Activated naive CD4-positive, alpha-beta T cell treated with anti-CD3 and anti-CD28 coated beads, Interleukin-2, amount 10 ng/mL, durations not matched to agents 7 days and 5 days (primary cell): ENCODE measurements at regions not wholly inside any gene's neighbourhood (a gene's known extent, or its start where the extent isn't known, plus 50 kb on each side); places are given as distances from the start of the nearest gene placed in this dataset.

Source experiments
- CTCF ChIA-PET: fragments of 350-600 bp; sonication (Branson Sonifier 250); formaldehyde crosslinking; loops from one replicate; lab custom pipeline; 2021; ENCODE audit warnings: antibody characterized with exemption; lab: Charles Lee
- DNase-seq: peaks from one replicate; pipeline ENCODE4 v3.0.0-alpha.2; 2020
- H3K27ac Mint-ChIP-seq: one replicate; pipeline ENCODE4 v1.8.0; 2021; ENCODE audit warnings: mild to moderate bottlenecking, moderate library complexity, mixed read lengths
- H3K27me3 Mint-ChIP-seq: one replicate; pipeline ENCODE4 v1.8.0; 2021; ENCODE audit warnings: mild to moderate bottlenecking, mixed read lengths
- H3K36me3 Mint-ChIP-seq: one replicate; pipeline ENCODE4 v1.8.0; 2021; ENCODE audit warnings: mixed read lengths
- H3K4me1 Mint-ChIP-seq: one replicate; pipeline ENCODE4 v1.8.0; 2021; ENCODE audit warnings: mixed read lengths
- H3K4me3 Mint-ChIP-seq: one replicate; pipeline ENCODE4 v1.8.0; 2021; ENCODE audit warnings: mild to moderate bottlenecking, moderate library complexity, mixed read lengths
- H3K9me3 Mint-ChIP-seq: one replicate; pipeline ENCODE4 v1.8.0; 2021; ENCODE audit warnings: mixed read lengths

GRCh38 chr2:234670806-234671205, 173.9 kb upstream of the ARL4C start:
- Mint-ChIP-seq H3K4me3 (no peak overlapping the region), H3K27ac (no peak overlapping the region), H3K36me3 (no peaks in the 10 kb centered on the region), H3K9me3 (no peaks in the 10 kb centered on the region), H3K27me3 (peaks cover 10% of the 10 kb centered on the region), H3K4me1 (no peaks in the 10 kb centered on the region)
- CTCF ChIA-PET, result no interaction called here
- DNase-seq, result no peak

- no peak for DNase-seq
- H3K27me3 Mint-ChIP-seq, result peaks cover 14% of the 10 kb centered on the region
- no peak overlapping the region for H3K27ac Mint-ChIP-seq
- no peak overlapping the region for H3K4me3 Mint-ChIP-seq
- CTCF ChIA-PET, result no interaction called here
- H3K9me3 Mint-ChIP-seq, result no peaks in the 10 kb centered on the region
- no peaks in the 10 kb centered on the region for H3K36me3 Mint-ChIP-seq
- no peaks in the 10 kb centered on the region for H3K4me1 Mint-ChIP-seq
These were observed 173.2 kb upstream of the ARL4C start for GRCh38 chr2:234670052-234670451.

- H3K9me3 Mint-ChIP-seq, result no peaks in the 10 kb centered on the region
- no peaks in the 10 kb centered on the region for H3K4me1 Mint-ChIP-seq
- H3K4me3 Mint-ChIP-seq, result no peak overlapping the region
- H3K27ac Mint-ChIP-seq, result no peak overlapping the region
- CTCF ChIA-PET, result no interaction called here
- DNase-seq, result no peak
- no peaks in the 10 kb centered on the region for H3K36me3 Mint-ChIP-seq
- peaks cover 14% of the 10 kb centered on the region for H3K27me3 Mint-ChIP-seq
These were observed 172.7 kb upstream of the ARL4C start for GRCh38 chr2:234669621-234670020.

- CTCF ChIA-PET, result no interaction called here
- DNase-seq, result no peak
- Mint-ChIP-seq H3K4me1 (no peaks in the 10 kb centered on the region), H3K27ac (no peak overlapping the region), H3K36me3 (no peaks in the 10 kb centered on the region), H3K9me3 (peaks cover 3% of the 10 kb centered on the region), H3K27me3 (peaks cover 9% of the 10 kb centered on the region), H3K4me3 (no peak overlapping the region)
These were observed 172.1 kb upstream of the ARL4C start for GRCh38 chr2:234669001-234669400.

GRCh38 chr2:234666911-234667310, 170.0 kb upstream of the ARL4C start:
- Mint-ChIP-seq H3K4me3 (no peak overlapping the region), H3K36me3 (no peaks in the 10 kb centered on the region), H3K9me3 (peaks cover 6% of the 10 kb centered on the region), H3K27me3 (peaks cover 4% of the 10 kb centered on the region), H3K4me1 (no peaks in the 10 kb centered on the region), H3K27ac (no peak overlapping the region)
- CTCF ChIA-PET, result no interaction called here
- no peak for DNase-seq

- CTCF ChIA-PET, result no interaction called here
- no peaks in the 10 kb centered on the region for H3K4me1 Mint-ChIP-seq
- no peak for DNase-seq
- no peak overlapping the region for H3K27ac Mint-ChIP-seq
- H3K9me3 Mint-ChIP-seq, result peaks cover 6% of the 10 kb centered on the region
- peaks cover 4% of the 10 kb centered on the region for H3K27me3 Mint-ChIP-seq
- no peak overlapping the region for H3K4me3 Mint-ChIP-seq
- no peaks in the 10 kb centered on the region for H3K36me3 Mint-ChIP-seq
These were observed 168.4 kb upstream of the ARL4C start for GRCh38 chr2:234665304-234665703.

GRCh38 chr2:234661849-234662248, 165.0 kb upstream of the ARL4C start:
- no peak for DNase-seq
- CTCF ChIA-PET, result no interaction called here
- no peaks in the 10 kb centered on the region for H3K4me1 Mint-ChIP-seq
- H3K9me3 Mint-ChIP-seq, result peaks cover 6% of the 10 kb centered on the region
- no peak overlapping the region for H3K4me3 Mint-ChIP-seq
- H3K36me3 Mint-ChIP-seq, result no peaks in the 10 kb centered on the region
- no peak overlapping the region for H3K27ac Mint-ChIP-seq
- H3K27me3 Mint-ChIP-seq, result peaks cover 4% of the 10 kb centered on the region

GRCh38 chr2:234661175-234661574, 164.3 kb upstream of the ARL4C start:
- H3K27ac Mint-ChIP-seq, result no peak overlapping the region
- H3K36me3 Mint-ChIP-seq, result no peaks in the 10 kb centered on the region
- DNase-seq, result no peak
- H3K4me1 Mint-ChIP-seq, result no peaks in the 10 kb centered on the region
- H3K4me3 Mint-ChIP-seq, result no peak overlapping the region
- CTCF ChIA-PET, result no interaction called here
- H3K9me3 Mint-ChIP-seq, result peaks cover 6% of the 10 kb centered on the region
- peaks cover 4% of the 10 kb centered on the region for H3K27me3 Mint-ChIP-seq

- Mint-ChIP-seq H3K9me3 (no peaks in the 10 kb centered on the region), H3K4me3 (no peak overlapping the region), H3K36me3 (no peaks in the 10 kb centered on the region), H3K27me3 (no peaks in the 10 kb centered on the region), H3K27ac (no peak overlapping the region), H3K4me1 (no peaks in the 10 kb centered on the region)
- CTCF ChIA-PET, result no interaction called here
- DNase-seq, result no peak
These were observed 158.8 kb upstream of the ARL4C start for GRCh38 chr2:234655706-234656105.

GRCh38 chr2:234650911-234651310, 154.0 kb upstream of the ARL4C start:
- DNase-seq, result no peak
- Mint-ChIP-seq H3K4me1 (no peaks in the 10 kb centered on the region), H3K9me3 (peaks cover 2% of the 10 kb centered on the region), H3K4me3 (no peak overlapping the region), H3K27ac (no peak overlapping the region), H3K36me3 (no peaks in the 10 kb centered on the region), H3K27me3 (no peaks in the 10 kb centered on the region)
- CTCF ChIA-PET, result no interaction called here

- Mint-ChIP-seq H3K27me3 (no peaks in the 10 kb centered on the region), H3K27ac (no peak overlapping the region), H3K4me3 (no peak overlapping the region), H3K4me1 (no peaks in the 10 kb centered on the region), H3K9me3 (peaks cover 2% of the 10 kb centered on the region), H3K36me3 (no peaks in the 10 kb centered on the region)
- CTCF ChIA-PET, result no interaction called here
- DNase-seq, result no peak
These were observed 153.1 kb upstream of the ARL4C start for GRCh38 chr2:234649951-234650350.

GRCh38 chr2:234643407-234643806, 146.5 kb upstream of the ARL4C start:
- no peaks in the 10 kb centered on the region for H3K36me3 Mint-ChIP-seq
- DNase-seq, result no peak
- H3K27me3 Mint-ChIP-seq, result no peaks in the 10 kb centered on the region
- H3K27ac Mint-ChIP-seq, result no peak overlapping the region
- no peak overlapping the region for H3K4me3 Mint-ChIP-seq
- CTCF ChIA-PET, result no interaction called here
- peaks cover 16% of the 10 kb centered on the region for H3K9me3 Mint-ChIP-seq
- no peaks in the 10 kb centered on the region for H3K4me1 Mint-ChIP-seq

- Mint-ChIP-seq H3K4me3 (no peak overlapping the region), H3K27me3 (no peaks in the 10 kb centered on the region), H3K4me1 (no peaks in the 10 kb centered on the region), H3K9me3 (peaks cover 19% of the 10 kb centered on the region), H3K27ac (no peak overlapping the region), H3K36me3 (no peaks in the 10 kb centered on the region)
- no peak for DNase-seq
- CTCF ChIA-PET, result no interaction called here
These were observed 144.2 kb upstream of the ARL4C start for GRCh38 chr2:234641086-234641485.

- Mint-ChIP-seq H3K4me3 (no peak overlapping the region), H3K27me3 (no peaks in the 10 kb centered on the region), H3K36me3 (no peaks in the 10 kb centered on the region), H3K4me1 (no peaks in the 10 kb centered on the region), H3K27ac (no peak overlapping the region), H3K9me3 (peaks cover 19% of the 10 kb centered on the region)
- no peak for DNase-seq
- CTCF ChIA-PET, result no interaction called here
These were observed 143.8 kb upstream of the ARL4C start for GRCh38 chr2:234640657-234641056.

GRCh38 chr2:234638966-234639365, 142.1 kb upstream of the ARL4C start:
- no peak overlapping the region for H3K27ac Mint-ChIP-seq
- H3K4me3 Mint-ChIP-seq, result no peak overlapping the region
- H3K27me3 Mint-ChIP-seq, result no peaks in the 10 kb centered on the region
- peaks cover 18% of the 10 kb centered on the region for H3K9me3 Mint-ChIP-seq
- no peaks in the 10 kb centered on the region for H3K36me3 Mint-ChIP-seq
- CTCF ChIA-PET, result no interaction called here
- no peaks in the 10 kb centered on the region for H3K4me1 Mint-ChIP-seq
- DNase-seq, result no peak

GRCh38 chr2:234635284-234635683, 138.4 kb upstream of the ARL4C start:
- Mint-ChIP-seq H3K27ac (no peak overlapping the region), H3K36me3 (no peaks in the 10 kb centered on the region), H3K9me3 (peaks cover 3% of the 10 kb centered on the region), H3K27me3 (peaks cover 19% of the 10 kb centered on the region), H3K4me3 (no peak overlapping the region), H3K4me1 (no peaks in the 10 kb centered on the region)
- CTCF ChIA-PET, result no interaction called here
- DNase-seq, result no peak
